LNCaP clone FGC (cell line): ENCODE measurements at regions not wholly inside any gene's neighbourhood (a gene's known extent, or its start where the extent isn't known, plus 50 kb on each side); places are given as distances from the start of the nearest gene placed in this dataset.

Experiments
- DNase-seq: peaks from one replicate; pipeline ENCODE4 v3.0.0-alpha.2; 2011; ENCODE audit warnings: low read depth
- H3K4me3 ChIP-seq: 2 replicates; pipeline ENCODE4 v1.5.1; 2011; ENCODE audit warnings: mild to moderate bottlenecking, low read depth, low read length, control low read depth
- CTCF ChIP-seq: IDR thresholded peaks from 2 replicates; pipeline ENCODE4 v1.5.1; 2012; ENCODE audit warnings: mild to moderate bottlenecking; ENCODE audit not compliant: control insufficient read depth, insufficient read depth; ENCODE audit errors: extremely low read depth

GRCh38 chr2:103552775-103553174 is 790.9 kb downstream of the TMEM182 start:
- H3K4me3 ChIP-seq: no peak overlapping the region
- no peak for DNase-seq
- no peak for TF ChIP-seq CTCF

- no peak for TF ChIP-seq CTCF
- H3K4me3 ChIP-seq: no peak overlapping the region
- DNase-seq: no peak
Measured at GRCh38 chr2:103594823-103595222, 833.0 kb downstream of the TMEM182 start.

- H3K4me3 ChIP-seq: no peak overlapping the region
- no peak for TF ChIP-seq CTCF
- no peak for DNase-seq
Measured at GRCh38 chr2:103605071-103605780, 843.4 kb downstream of the TMEM182 start.

GRCh38 chr2:103615611-103616105 is 853.8 kb downstream of the TMEM182 start:
- TF ChIP-seq CTCF: no peak
- DNase-seq: no peak
- no peak overlapping the region for H3K4me3 ChIP-seq

- no peak overlapping the region for H3K4me3 ChIP-seq
- DNase-seq: no peak
- TF ChIP-seq CTCF: no peak
Measured at GRCh38 chr2:103616891-103617290, 855.1 kb downstream of the TMEM182 start.

- DNase-seq: no peak
- TF ChIP-seq CTCF: no peak
- no peak overlapping the region for H3K4me3 ChIP-seq
Measured at GRCh38 chr2:103618112-103618511, 856.3 kb downstream of the TMEM182 start.

GRCh38 chr2:103627301-103627700 is 865.5 kb downstream of the TMEM182 start:
- no peak overlapping the region for H3K4me3 ChIP-seq
- no peak for DNase-seq
- TF ChIP-seq CTCF: no peak
